Natural killer cell treated with Interleukin-12 subunit alpha and Interleukin-12 subunit beta and Interleukin-15 and Interleukin-18, amount 100 ng/mL, for 72 hours (primary cell): ENCODE measurements at regions not wholly inside any gene's neighbourhood (a gene's known extent, or its start where the extent isn't known, plus 50 kb on each side); places are given as distances from the start of the nearest gene placed in this dataset.

Experiments
- ATAC-seq, 2 donors: fragments of 150-1000 bp; cut with Tn5 transposase in 1 of 2; sonication (Bioruptor Pico), chemical (Tn5 transposase) in 1 of 2; 2 replicates each; pipeline ENCODE4 v1.10.0; 2021
- DNase-seq: peaks from one replicate; pipeline ENCODE4 v3.0.0; 2022; ENCODE audit warnings: low spot score
- H3K27ac Mint-ChIP-seq, 2 donors: 1 replicate in 1 of 2; 2 replicates in 1 of 2; pipeline ENCODE4 v1.8.0; 2022; ENCODE audit warnings: mixed read lengths in 2 of 2, mild to moderate bottlenecking in 1 of 2, moderate library complexity in 1 of 2
- H3K27me3 Mint-ChIP-seq, 2 donors: 1 replicate in 1 of 2; 2 replicates in 1 of 2; pipeline ENCODE4 v1.8.0; 2022; ENCODE audit warnings: mixed read lengths in 2 of 2
- H3K36me3 Mint-ChIP-seq: one replicate; pipeline ENCODE4 v1.8.0; 2022; ENCODE audit warnings: mixed read lengths
- H3K4me1 Mint-ChIP-seq, 2 donors: 1 replicate in 1 of 2; 2 replicates in 1 of 2; pipeline ENCODE4 v1.8.0; 2022; ENCODE audit warnings: low read depth in 2 of 2, mixed read lengths in 2 of 2, mild to moderate bottlenecking in 1 of 2
- H3K4me3 Mint-ChIP-seq: one replicate; pipeline ENCODE4 v1.8.0; 2022; ENCODE audit warnings: mixed read lengths
- H3K9me3 Mint-ChIP-seq: 2 replicates; pipeline ENCODE4 v1.8.0; 2022; ENCODE audit warnings: mixed read lengths

- Mint-ChIP-seq H3K27me3 (peaks cover 0 to 2% of the 10 kb centered on the region in 2 donors), H3K4me3 (no peak overlapping the region), H3K27ac (no peak overlapping the region), H3K4me1 (no peaks in the 10 kb centered on the region), H3K36me3 (no peaks in the 10 kb centered on the region), H3K9me3 (no peaks in the 10 kb centered on the region)
- DNase-seq (no peak), ATAC-seq (no peak)
Observed at GRCh38 chrX:138006180-138006579, 440.3 kb downstream of the ZIC3 start.

GRCh38 chrX:138008281-138008680 lies 442.4 kb downstream of the ZIC3 start:
- Mint-ChIP-seq H3K9me3 (no peaks in the 10 kb centered on the region), H3K36me3 (no peaks in the 10 kb centered on the region), H3K27ac (no peak overlapping the region), H3K4me1 (no peaks in the 10 kb centered on the region), H3K4me3 (no peak overlapping the region), H3K27me3 (peaks cover 0 to 7% of the 10 kb centered on the region in 2 donors)
- DNase-seq (no peak), ATAC-seq (no peak)

- ATAC-seq = no peak
- Mint-ChIP-seq H3K27me3 (peaks cover 0 to 15% of the 10 kb centered on the region in 2 donors), H3K4me3 (no peak overlapping the region), H3K36me3 (no peaks in the 10 kb centered on the region), H3K27ac (no peak overlapping the region), H3K4me1 (no peaks in the 10 kb centered on the region), H3K9me3 (no peaks in the 10 kb centered on the region)
- no peak for DNase-seq
Observed at GRCh38 chrX:138011468-138011867, 445.5 kb downstream of the ZIC3 start.

- H3K4me3 Mint-ChIP-seq = no peak overlapping the region
- DNase-seq (no peak), ATAC-seq (no peak)
- H3K27ac Mint-ChIP-seq = no peak overlapping the region
- H3K9me3 Mint-ChIP-seq = no peaks in the 10 kb centered on the region
- no peaks in the 10 kb centered on the region for H3K4me1 Mint-ChIP-seq
- peaks cover 0 to 15% of the 10 kb centered on the region in 2 donors for H3K27me3 Mint-ChIP-seq
- no peaks in the 10 kb centered on the region for H3K36me3 Mint-ChIP-seq
Observed at GRCh38 chrX:138014577-138014976, 448.6 kb downstream of the ZIC3 start.

- Mint-ChIP-seq H3K27me3 (peaks cover 0 to 11% of the 10 kb centered on the region in 2 donors), H3K4me3 (no peak overlapping the region), H3K36me3 (no peaks in the 10 kb centered on the region), H3K9me3 (no peaks in the 10 kb centered on the region), H3K4me1 (no peaks in the 10 kb centered on the region), H3K27ac (no peak overlapping the region)
- DNase-seq = no peak
- no peak for ATAC-seq
Observed at GRCh38 chrX:138018145-138018799, 452.3 kb downstream of the ZIC3 start.

- Mint-ChIP-seq H3K4me3 (no peak overlapping the region), H3K9me3 (no peaks in the 10 kb centered on the region), H3K27ac (no peak overlapping the region), H3K4me1 (no peaks in the 10 kb centered on the region), H3K36me3 (no peaks in the 10 kb centered on the region), H3K27me3 (peaks cover 0 to 6% of the 10 kb centered on the region in 2 donors)
- DNase-seq (no peak), ATAC-seq (no peak)
Observed at GRCh38 chrX:138020941-138021340, 455.0 kb downstream of the ZIC3 start.

- ATAC-seq (no peak), DNase-seq (no peak)
- H3K27ac Mint-ChIP-seq = no peak overlapping the region
Observed at GRCh38 chrX:138026211-138026610, 460.3 kb downstream of the ZIC3 start.

GRCh38 chrX:138031715-138032114 lies 465.8 kb downstream of the ZIC3 start:
- Mint-ChIP-seq H3K27me3 (peaks cover 0 to 10% of the 10 kb centered on the region in 2 donors), H3K27ac (no peak overlapping the region), H3K9me3 (no peaks in the 10 kb centered on the region), H3K4me3 (no peak overlapping the region), H3K4me1 (no peaks in the 10 kb centered on the region), H3K36me3 (no peaks in the 10 kb centered on the region)
- no peak for DNase-seq
- ATAC-seq = no peak

More at GRCh38 chrX:138026211-138026610, 460.3 kb downstream of the ZIC3 start:
- Mint-ChIP-seq H3K4me1 (no peaks in the 10 kb centered on the region), H3K27me3 (peaks cover 0 to 17% of the 10 kb centered on the region in 2 donors), H3K4me3 (no peak overlapping the region), H3K36me3 (no peaks in the 10 kb centered on the region), H3K9me3 (no peaks in the 10 kb centered on the region)

GRCh38 chrX:138034136-138034535 lies 468.2 kb downstream of the ZIC3 start:
- Mint-ChIP-seq H3K36me3 (no peaks in the 10 kb centered on the region), H3K4me3 (no peak overlapping the region)

GRCh38 chrX:138037548-138037947 lies 471.6 kb downstream of the ZIC3 start:
- Mint-ChIP-seq H3K27me3 (peaks cover 0 to 7% of the 10 kb centered on the region in 2 donors), H3K27ac (no peak overlapping the region), H3K4me3 (no peak overlapping the region), H3K4me1 (no peaks in the 10 kb centered on the region), H3K36me3 (peaks cover 13% of the 10 kb centered on the region), H3K9me3 (peaks cover 7% of the 10 kb centered on the region)
- DNase-seq (no peak), ATAC-seq (no peak)

More at GRCh38 chrX:138034136-138034535, 468.2 kb downstream of the ZIC3 start:
- H3K27me3 Mint-ChIP-seq = peaks cover 0 to 11% of the 10 kb centered on the region in 2 donors
- no peak for ATAC-seq
- no peak for DNase-seq
- no peak overlapping the region for H3K27ac Mint-ChIP-seq
- no peaks in the 10 kb centered on the region for H3K4me1 Mint-ChIP-seq
- peaks cover 4% of the 10 kb centered on the region for H3K9me3 Mint-ChIP-seq

GRCh38 chrX:138057883-138058282 lies 492.0 kb downstream of the ZIC3 start:
- DNase-seq (no peak), ATAC-seq (no peak)
- Mint-ChIP-seq H3K27ac (no peak overlapping the region), H3K36me3 (no peaks in the 10 kb centered on the region), H3K4me3 (no peak overlapping the region), H3K4me1 (no peaks in the 10 kb centered on the region), H3K9me3 (no peaks in the 10 kb centered on the region), H3K27me3 (peaks cover 0 to 4% of the 10 kb centered on the region in 2 donors)

- no peak overlapping the region for H3K4me3 Mint-ChIP-seq
- H3K27ac Mint-ChIP-seq = no peak overlapping the region
- no peaks in the 10 kb centered on the region for H3K4me1 Mint-ChIP-seq
- no peaks in the 10 kb centered on the region for H3K9me3 Mint-ChIP-seq
- DNase-seq = no peak
- no peaks in the 10 kb centered on the region for H3K36me3 Mint-ChIP-seq
- ATAC-seq = no peak
- H3K27me3 Mint-ChIP-seq = peaks cover 0 to 4% of the 10 kb centered on the region in 2 donors
Observed at GRCh38 chrX:138058931-138059330, 493.0 kb downstream of the ZIC3 start.

GRCh38 chrX:138067415-138067814 lies 501.5 kb downstream of the ZIC3 start:
- Mint-ChIP-seq H3K4me3 (no peak overlapping the region), H3K9me3 (no peaks in the 10 kb centered on the region), H3K4me1 (no peaks in the 10 kb centered on the region), H3K36me3 (no peaks in the 10 kb centered on the region), H3K27me3 (peaks cover 0 to 6% of the 10 kb centered on the region in 2 donors), H3K27ac (no peak overlapping the region)
- DNase-seq (no peak), ATAC-seq (no peak)

GRCh38 chrX:138073626-138074025 lies 507.7 kb downstream of the ZIC3 start:
- ATAC-seq (no peak), DNase-seq (no peak)
- Mint-ChIP-seq H3K27ac (no peak overlapping the region), H3K4me3 (no peak overlapping the region), H3K4me1 (no peaks in the 10 kb centered on the region), H3K9me3 (no peaks in the 10 kb centered on the region), H3K36me3 (peaks cover 5% of the 10 kb centered on the region), H3K27me3 (peaks cover 0 to 5% of the 10 kb centered on the region in 2 donors)

- Mint-ChIP-seq H3K27ac (no peak overlapping the region), H3K36me3 (no peaks in the 10 kb centered on the region), H3K9me3 (no peaks in the 10 kb centered on the region), H3K27me3 (peaks cover 0 to 5% of the 10 kb centered on the region in 2 donors), H3K4me1 (no peaks in the 10 kb centered on the region), H3K4me3 (no peak overlapping the region)
- ATAC-seq (no peak), DNase-seq (no peak)
Observed at GRCh38 chrX:138082251-138082650, 516.3 kb downstream of the ZIC3 start.
